ENCODE measurements at regions not wholly inside any gene's neighbourhood (a gene's known extent, or its start where the extent isn't known, plus 50 kb on each side); places are given as distances from the start of the nearest gene placed in this dataset.

DNA sequence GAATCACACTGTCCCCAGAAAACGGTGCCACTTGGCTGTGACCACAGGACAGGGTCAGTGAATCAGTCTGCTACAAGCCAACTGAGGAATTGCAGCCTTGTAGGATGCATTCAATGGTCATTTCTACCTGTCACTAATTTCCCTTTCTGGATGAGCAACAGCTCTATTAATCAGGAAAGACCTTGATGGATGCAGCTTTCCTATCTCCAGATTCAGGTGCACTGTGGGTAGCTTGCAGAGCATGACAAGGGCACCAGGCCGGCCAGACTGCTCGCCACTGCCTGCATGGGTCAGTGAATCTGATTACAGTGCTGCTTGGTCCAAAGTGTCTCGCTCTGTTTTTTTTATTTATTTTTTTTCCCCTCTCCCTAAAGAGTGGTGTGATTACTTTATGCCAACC is 506.8 kb upstream of the AUTS2 start:
- H3K23ac ChIP-seq (ENCODE audit: low read depth, low read length) = no peak overlapping the region
- H2BK5ac ChIP-seq (ENCODE audit: low read depth, low read length, poor library complexity, severe bottlenecking) = no peak overlapping the region
- ATAC-seq (ENCODE audit: low read depth) = no peak
- no peak overlapping the region for H4K5ac ChIP-seq (ENCODE audit: low read depth, low read length)
- no CpG with 5 or more reads among the region's 4 CpGs for WGBS, 2 experiments (ENCODE audit: extremely low coverage in 2 of 2, insufficient read length in 1 of 2)
- no peak overlapping the region for H4K91ac ChIP-seq (ENCODE audit: insufficient read depth, low read depth, low read length)
- no TSS peak for BruUV-seq (replicated peaks)
- no peaks in the 10 kb centered on the region for H3K79me1 ChIP-seq (ENCODE audit: low read depth in 1 of 2, low read length in 2 of 2)
- no peak overlapping the region for H3K27ac ChIP-seq (ENCODE audit: insufficient read depth, low read length)
- TF ChIP-seq CEBPB (IDR thresholded peaks at IDR 0.05; ENCODE audit: low read depth, low read length) (no peak), FOS (IDR thresholded peaks at IDR 0.05; ENCODE audit: low read depth, low read length) (no peak), POLR2A (IDR thresholded peaks at IDR 0.05; ENCODE audit: low read depth, low read length) (no peak), RAD21 (IDR thresholded peaks at IDR 0.05; ENCODE audit: low read length) (no peak), MXI1 (IDR thresholded peaks at IDR 0.05; ENCODE audit: borderline replicate concordance, low read depth, low read length) (no peak), MAZ (IDR thresholded peaks at IDR 0.05; ENCODE audit: borderline replicate concordance, low read depth, low read length) (no peak), RCOR1 (IDR thresholded peaks at IDR 0.05; ENCODE audit: insufficient replicate concordance, low read length) (no peak), SMC3 (IDR thresholded peaks at IDR 0.05; ENCODE audit: low read depth, low read length) (no peak)
- H3K4me2 ChIP-seq (ENCODE audit: low read depth, low read length) = no peak overlapping the region
- no peak overlapping the region for H2AFZ ChIP-seq (replicated peaks; ENCODE audit: low read length, poor library complexity)
- H3K36me3 ChIP-seq (ENCODE audit: control insufficient read depth, insufficient read depth, low read length) = no peaks in the 10 kb centered on the region
- H4K20me1 ChIP-seq (ENCODE audit: insufficient read depth, low read length) = no peaks in the 10 kb centered on the region
- H4K8ac ChIP-seq (ENCODE audit: low read depth in 2 of 2, low read length in 2 of 2) = no peak overlapping the region
- H2BK15ac ChIP-seq (ENCODE audit: low read depth, low read length) = no peak overlapping the region
- CTCF ChIA-PET = no interaction called here
- POLR2A ChIA-PET (ENCODE audit: unreplicated experiment) = no interaction called here
- no peak overlapping the region for H3K4me3 ChIP-seq (ENCODE audit: insufficient read depth, low read depth, low read length)
- H3K27me3 ChIP-seq (ENCODE audit: control insufficient read depth, insufficient read depth, low read length) = no peaks in the 10 kb centered on the region
- no peak overlapping the region for H2BK120ac ChIP-seq (ENCODE audit: low read depth, low read length)
- H3K14ac ChIP-seq (replicated peaks; ENCODE audit: low read depth, low read length) = no peak overlapping the region
- H3K9ac ChIP-seq (ENCODE audit: low read depth, low read length) = no peak overlapping the region
- H2AK5ac ChIP-seq (ENCODE audit: low read depth, low read length) = no peak overlapping the region
- no peak for DNase-seq
- intact Hi-C loops (cut with micrococcal nuclease) = no loop called here
- in situ Hi-C loops (cut with MboI; ENCODE audit: low sequenced_read_pairs) = no loop called here
- no peaks in the 10 kb centered on the region for H3K4me1 ChIP-seq (ENCODE audit: control insufficient read depth, insufficient read depth, low read length)
- no peak overlapping the region for H2AK9ac ChIP-seq (replicated peaks; ENCODE audit: low read depth, low read length, poor library complexity)
- H3K18ac ChIP-seq (ENCODE audit: low read depth, low read length) = no peak overlapping the region
- no peaks in the 10 kb centered on the region for H3K9me1 ChIP-seq (ENCODE audit: insufficient read depth, low read length)
- dilution Hi-C loops (cut with HindIII; ENCODE audit: low sequenced_read_pairs, unreplicated experiment) = no loop called here
- H3K56ac ChIP-seq (ENCODE audit: extremely low read depth, insufficient read depth, low read length) = no peak overlapping the region
- H3K4ac ChIP-seq (ENCODE audit: low read depth, low read length) = no peak overlapping the region
- H3K9me3 ChIP-seq (ENCODE audit: control insufficient read depth, insufficient read depth, low read length) = peaks cover 27% of the 10 kb centered on the region
- H2BK20ac ChIP-seq (ENCODE audit: low read depth, low read length) = no peak overlapping the region

Data from IMR-90 (cell line).